Activated gamma-delta T cell (primary cell): ENCODE measurements at regions not wholly inside any gene's neighbourhood (a gene's known extent, or its start where the extent isn't known, plus 50 kb on each side); places are given as distances from the start of the nearest gene placed in this dataset.
"Not testable (repeated sequence)": the region's sequence is repeated elsewhere in the genome, so short reads cannot be mapped to it uniquely, and the experiment has no call there.

Experiments used
- DNase-seq: peaks from one replicate; lab custom pipeline; 2025; lab: John Stamatoyannopoulos, UW

DNA sequence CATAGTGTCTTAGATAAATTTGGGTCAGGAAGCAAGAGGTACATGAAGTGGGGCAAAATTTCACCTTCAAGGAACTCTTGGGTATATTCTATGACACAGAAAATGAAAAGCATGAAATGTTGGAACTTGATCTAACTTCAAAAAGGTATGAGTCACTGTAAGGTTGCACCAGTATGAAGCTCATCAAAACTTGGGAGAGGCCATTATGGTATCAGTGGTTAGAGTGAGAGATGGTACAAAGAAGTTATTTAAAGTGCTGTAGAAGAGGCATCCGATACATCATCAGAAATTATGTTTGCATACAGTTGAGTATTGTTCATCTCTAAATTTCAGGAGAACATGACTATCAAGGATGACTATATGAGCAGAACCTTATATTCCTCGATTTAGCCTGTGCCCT lies 302.9 kb upstream of the SUCLG2 start:
- no peak for DNase-seq

DNA sequence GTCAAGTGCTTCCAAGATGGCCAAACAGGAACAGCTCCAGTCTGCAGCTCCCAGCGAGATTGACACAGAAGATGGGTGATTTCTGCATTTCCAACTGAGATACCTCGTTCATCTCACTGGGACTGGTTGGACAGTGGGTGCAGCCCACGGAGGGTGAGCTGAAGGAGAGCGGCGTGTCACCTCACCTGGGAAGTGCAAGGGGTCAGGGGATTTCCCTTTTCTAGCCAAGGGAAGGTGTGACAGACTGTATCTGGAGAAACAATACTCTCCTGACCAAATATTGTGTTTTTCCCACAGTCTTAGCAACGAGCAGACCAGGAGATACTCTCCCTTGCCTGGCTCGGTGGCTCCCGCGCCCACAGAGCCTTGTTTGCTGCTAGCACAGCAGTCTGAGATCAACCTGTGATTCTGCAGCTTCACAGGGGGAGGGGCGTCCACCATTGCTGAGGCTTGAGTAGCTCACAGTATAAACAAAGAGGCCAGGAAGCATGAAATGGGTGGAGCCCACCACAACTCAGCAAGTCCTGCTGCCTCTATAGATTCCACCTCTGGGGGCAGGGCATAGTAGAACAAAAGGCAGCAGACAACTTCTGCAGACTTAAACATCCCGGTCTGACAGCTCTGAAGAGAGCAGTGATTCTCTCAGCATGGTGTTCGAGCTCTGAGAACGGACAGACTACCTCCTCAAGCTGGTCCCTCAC lies 293.5 kb upstream of the SUCLG2 start:
- no peak for DNase-seq

DNA sequence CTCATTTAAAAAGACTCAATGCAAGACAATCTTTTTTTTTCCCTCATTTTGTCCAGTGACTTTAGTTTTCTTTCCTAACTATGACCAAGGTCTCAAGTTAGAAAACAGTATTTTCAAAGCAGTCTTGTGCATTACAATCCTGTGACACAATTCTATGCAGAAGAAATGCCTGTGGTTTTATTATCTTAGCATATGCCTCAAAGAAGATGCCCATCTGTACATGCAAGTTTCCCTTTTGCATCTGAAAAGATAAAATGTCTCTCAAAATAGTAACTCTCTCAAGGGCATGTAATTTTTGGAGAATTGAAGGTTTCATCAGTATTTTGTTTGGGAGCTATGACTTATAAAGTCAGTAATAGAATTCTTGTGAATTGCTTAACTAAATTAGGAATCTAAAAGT lies 292.0 kb upstream of the SUCLG2 start:
- DNase-seq = no peak

DNA sequence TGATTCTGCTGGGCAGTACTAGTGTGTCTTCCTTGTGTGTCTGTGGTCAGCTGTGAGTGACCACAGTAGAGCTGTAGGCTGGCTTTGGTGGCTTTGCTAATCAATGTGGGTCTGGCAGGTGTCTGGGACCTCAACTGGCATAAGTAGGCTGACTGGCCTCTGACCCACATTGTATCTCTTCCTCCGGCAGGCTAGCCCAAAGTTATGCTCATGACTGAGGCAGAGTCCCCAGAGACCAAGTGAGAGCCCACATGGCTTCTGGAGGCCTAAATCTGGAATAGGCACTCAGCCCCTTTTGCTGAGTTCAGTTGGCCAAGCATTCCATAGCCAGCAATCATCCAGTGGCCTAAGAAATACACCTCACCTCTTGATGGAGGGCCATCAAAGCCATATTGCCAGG lies 289.1 kb upstream of the SUCLG2 start:
- no peak for DNase-seq

DNA sequence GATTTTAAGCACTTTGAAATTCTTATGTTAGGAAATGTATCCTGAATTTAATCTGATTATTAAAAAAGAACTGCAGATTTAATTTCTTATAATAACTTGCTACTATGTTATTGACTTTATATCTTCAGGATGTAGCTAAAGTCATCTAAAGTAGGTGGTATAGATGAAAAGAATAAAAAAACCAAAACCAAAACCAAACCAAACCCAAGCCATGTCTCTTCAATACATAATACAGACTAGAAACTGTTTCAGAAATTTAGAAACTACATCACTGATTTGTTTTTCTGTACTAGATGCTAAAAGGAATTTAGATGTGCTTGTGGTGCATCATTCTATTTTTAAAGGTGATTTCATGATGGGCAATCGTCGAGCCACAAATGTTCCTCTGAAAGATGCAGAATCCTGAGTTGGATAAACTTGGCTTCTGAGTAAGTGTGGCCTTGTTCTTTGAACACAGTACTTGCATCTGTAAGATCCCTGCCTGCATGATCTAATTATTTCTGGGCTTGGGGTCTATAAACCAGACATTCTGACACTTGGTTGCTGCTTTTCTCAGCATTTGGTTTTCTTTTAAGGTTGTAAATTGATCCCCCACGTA lies 287.1 kb upstream of the SUCLG2 start:
- no peak for DNase-seq

DNA sequence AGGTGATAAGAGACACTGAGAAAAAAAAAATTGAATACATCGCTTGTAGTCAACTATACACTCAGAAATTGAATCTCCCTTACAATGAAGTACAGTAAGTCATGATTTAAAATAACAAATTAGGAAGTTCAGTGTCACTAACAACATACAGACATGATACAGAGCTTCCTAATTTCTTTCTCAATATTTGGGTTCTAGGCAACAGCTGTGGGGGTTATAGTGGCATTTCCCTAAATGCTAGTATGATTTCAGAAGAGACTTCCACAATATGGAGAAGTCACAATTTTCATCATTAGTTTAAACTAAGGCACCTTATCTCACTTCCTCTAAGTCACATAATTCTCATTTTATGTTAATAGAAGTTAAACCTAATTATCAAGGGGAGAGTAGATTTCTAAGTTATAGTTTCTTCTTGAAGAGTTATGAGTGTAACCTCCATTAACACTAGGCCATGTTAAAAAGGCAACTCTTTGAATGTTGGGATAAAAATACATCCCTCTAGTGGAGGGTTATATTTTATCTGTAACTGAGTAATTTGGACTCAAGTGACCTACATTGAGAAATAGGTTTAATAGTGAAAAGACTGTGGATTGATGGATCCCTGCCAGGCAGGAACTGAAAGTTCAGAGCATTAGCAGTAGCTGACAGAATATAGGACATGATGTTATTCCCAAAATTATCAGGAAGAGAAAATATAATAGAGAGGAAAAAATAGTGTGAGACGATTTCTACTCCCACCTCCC lies 286.0 kb upstream of the SUCLG2 start:
- DNase-seq = no peak

DNA sequence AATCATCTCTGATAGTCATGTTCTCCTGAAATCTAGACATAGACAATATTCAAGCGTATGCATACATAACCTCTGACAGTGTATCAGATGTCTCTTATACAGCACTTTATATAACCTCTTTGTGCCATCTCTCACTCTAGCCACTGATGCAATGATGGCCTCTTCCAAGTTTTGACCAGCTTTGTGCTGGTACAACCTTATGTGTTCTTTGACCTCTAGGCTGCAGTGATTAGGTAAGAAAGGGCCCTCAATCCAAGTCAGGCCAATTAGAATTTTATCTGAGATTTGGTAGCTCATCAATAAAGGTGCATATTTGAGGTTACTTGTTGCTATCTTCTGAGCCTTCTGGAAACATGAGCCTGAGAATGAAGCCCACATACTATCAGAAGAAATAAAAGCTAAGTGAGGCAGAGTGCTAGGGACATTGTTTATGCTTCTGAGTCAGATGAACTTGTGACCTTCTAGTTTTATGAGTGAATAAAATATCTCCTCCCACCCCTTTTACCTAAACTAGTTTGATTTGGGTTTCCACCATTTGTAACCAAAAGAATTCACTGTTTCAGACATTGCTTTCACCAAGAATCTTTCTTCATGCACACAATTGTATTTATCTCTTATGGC lies 283.2 kb upstream of the SUCLG2 start:
- DNase-seq = no peak

DNA sequence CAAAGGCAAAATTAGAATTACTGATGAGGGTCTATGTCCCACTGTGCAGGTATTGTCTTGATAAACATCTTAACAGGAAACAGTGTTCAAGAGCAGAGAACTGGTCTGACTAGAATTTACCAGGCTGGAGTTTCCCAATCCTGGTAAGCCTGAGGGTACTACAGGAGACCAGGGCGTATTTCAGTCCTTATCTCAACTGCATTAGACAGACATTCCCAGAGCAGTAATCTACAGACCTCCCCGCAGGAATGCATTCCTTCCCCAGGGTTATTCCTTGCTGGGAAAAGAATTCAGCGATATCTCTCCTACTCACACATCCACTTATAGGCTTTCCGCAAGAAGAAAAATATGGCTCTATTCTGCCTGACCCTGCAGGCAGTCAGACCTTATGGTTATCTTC lies 276.0 kb upstream of the SUCLG2 start:
- DNase-seq = not testable (repeated sequence)

DNA sequence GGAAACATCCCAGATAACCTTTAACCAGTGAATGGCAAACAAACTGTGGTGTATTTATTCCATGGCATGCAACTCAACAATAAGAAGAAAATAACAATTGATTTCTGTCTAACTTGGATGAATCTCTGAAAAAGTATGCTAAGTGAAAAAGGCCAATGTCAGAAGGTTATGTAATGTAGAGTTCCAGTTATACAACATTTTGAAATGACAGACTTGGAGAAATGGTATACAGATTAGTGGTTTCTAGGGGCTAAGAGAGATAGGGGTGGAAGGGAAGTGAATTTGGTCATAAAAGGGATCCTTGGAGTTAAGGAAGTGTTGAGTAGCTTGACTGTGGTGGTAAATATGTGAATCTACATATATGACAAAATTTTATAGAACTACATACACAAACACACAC lies 269.4 kb upstream of the SUCLG2 start:
- no peak for DNase-seq

DNA sequence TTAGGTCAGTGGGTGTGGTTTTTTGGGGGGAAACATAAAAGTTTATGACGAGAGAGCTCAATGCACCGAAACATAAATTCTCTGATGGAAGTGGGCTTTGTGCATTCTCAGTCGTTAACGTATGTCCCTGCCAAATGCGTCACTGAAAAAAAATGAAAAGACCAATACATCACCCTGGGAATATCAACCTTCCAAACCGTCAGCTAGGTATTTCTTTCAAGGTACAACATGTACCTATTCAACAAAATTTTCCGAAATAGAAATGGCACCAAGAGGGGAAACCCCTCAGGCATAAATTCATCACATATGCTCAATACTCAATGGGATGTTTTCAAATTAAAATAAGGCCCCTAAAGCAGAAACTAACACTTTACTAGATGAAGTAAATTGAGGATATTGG lies 266.6 kb upstream of the SUCLG2 start:
- DNase-seq = no peak

DNA sequence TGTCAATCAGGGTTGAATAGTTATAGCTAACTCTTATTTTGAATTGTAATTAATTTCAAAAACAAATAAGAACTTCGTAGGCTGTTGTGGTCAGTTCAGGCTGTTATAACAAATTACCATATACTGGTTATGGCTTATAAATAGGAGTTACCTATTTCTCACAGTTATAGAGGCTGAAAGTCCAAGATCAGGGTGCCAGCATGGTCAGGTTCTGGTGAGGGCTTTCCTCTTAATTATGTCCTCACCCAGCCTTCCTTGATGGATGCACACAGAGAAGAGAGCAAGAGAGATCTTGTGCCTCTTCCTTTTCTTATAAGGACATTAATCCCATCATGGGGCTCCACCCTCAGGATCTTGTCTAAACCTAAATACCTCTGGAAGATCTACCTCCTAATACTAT lies 265.9 kb upstream of the SUCLG2 start:
- DNase-seq = no peak

DNA sequence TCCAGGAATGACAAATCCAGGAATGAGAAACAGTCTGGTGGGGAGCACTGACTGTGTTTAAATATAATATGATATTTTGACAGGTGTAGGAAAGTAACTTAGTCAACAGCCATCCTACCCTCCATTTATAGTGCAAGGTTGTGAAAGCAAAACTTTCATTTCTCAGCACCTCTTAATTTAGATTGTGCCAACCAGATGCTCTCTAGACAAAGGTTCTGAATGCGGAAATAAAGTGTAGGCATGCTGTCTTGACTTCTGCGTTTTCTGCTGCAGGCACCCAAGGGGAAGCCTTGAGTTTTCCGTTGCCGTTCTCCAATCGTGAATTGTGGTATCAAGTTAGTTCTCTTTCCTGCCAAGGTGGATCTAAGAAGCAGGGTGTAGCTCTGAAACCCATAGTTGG lies 261.9 kb upstream of the SUCLG2 start:
- DNase-seq = no peak

DNA sequence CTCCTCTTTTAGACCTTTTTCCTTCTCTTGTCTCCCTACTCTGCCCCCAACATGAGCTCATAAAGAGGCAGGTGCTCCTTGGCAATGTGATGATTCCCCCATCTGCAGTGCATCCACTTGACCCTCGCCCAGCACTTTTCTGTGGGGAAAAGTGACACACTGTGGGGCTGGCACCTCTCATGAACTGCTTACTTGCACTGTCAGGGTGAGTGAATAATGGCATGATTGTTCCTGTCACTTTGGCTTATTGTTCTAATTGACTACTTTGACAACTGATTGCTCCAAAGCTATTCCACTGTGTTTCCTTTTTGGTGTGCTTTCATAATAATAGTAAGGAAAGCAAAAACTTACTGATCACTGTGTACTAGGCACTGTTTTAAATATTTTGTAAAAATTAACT lies 253.3 kb upstream of the SUCLG2 start:
- no peak for DNase-seq

DNA sequence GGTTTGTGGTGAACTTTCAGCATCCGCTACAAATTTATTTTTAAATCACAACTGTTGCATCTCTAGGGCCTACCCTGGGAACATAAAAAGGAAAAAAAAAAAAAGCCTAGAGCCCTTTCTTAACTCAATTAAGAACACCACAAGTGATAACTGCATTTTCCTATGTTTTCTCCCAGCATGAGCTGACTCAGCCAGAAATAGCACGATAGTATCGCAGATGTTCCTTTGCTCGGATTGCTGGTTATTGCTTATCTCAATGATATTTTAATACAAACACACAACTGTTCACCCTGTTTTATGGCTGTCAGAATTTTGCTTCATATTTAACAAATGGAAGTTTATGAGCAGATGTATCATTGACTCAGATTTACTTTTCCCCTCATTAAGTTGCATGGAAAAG lies 251.8 kb upstream of the SUCLG2 start:
- no peak for DNase-seq

DNA sequence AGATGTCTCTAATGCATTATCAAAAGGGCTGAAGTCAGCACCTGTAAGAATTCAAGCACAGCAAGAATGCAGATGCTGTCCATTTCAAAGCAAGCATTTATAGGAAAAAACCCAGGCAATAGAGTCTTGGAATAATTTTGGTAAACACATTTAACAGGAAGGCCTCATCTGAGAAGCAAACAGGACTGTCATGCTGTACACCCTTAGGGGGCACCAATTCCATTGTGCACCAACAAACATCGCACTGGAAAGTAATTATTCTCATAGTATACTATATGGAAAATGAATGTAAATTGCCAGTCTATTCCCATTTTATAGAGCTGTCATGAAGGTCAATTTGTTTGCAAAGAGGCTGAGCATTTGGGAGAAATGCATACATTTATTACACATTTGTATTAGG lies 247.3 kb upstream of the SUCLG2 start:
- DNase-seq = no peak

DNA sequence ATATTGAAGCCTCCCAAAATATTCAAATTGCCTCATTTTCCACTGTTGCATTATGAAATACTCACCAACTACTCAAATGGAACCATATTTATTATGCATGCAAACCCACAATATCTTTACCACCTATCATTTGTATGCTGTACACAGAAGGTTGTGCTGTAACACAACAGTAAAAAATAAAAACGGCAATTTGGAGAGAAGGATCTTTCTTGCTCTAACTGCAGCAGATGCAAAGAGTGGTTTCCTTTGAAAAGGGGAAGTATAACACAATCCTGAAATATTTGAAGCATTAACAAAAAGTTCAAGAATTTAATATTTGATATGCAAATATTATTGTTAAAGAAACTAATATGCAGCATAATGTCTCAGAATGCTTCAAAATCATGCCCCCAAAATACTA lies 244.5 kb upstream of the SUCLG2 start:
- DNase-seq = no peak

DNA sequence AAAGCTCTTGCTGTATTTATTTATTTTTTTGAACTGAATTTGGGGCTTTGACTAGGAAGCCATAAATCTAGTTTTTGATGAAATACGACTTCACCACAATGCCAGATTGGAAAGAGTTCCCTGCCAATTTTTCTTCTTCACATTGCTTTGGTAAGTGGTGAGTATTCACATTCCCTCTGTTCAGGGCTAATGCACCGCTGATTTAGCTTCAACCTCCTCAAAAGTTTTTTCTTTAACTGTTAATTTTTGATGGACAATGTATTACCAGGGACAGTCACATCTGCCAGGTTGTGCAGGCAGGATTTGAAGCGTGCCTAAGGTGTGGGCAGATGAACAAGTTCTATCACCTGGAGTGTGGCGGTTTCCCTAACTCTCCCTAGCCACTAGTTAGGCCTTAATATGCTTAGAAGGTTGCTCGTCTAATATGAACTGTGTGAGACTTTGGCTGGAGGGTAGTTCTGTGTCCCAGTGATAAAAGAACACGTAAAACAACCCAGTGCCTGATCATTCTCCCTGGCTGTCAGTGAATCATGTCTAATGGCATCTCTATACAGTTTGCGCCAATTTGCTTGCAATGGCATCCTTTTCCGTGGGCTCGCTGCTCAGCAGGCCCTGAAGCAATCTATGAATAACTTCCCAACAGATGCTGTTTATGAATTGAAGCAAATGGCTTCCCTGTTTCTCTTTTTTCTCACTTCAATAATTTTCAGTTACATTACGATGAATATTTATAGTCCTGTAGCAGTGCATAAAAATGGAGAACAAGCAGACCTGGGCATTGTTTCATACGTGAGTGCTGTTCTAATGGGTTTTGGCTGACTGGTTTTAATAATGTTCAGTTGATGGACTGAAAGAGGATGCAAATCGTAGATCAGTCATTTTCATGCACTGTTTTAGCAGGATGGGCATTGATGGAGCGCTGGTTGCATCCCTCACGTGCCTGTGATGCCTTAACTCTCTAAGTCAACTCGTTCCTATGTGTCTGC lies 243.2 kb upstream of the SUCLG2 start:
- DNase-seq = no peak

DNA sequence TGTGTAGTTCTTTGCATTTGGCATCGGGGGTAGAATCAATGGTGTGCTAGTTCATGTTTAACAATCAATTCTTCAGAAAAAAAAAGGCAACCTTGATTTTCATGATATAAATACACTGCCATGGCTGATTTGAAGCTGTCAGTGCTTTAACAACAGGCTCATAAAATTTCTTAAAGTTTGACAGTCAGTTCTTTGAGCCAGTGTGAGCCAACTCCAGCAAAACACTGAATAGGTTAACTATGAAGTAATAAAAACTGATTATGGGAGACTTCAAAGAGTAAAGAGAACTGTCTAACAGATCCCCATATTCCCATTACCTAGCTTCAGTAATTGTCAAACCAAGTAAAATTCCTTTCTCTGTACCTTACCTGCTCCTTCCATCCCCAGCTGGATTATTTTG lies 241.7 kb upstream of the SUCLG2 start:
- no peak for DNase-seq

DNA sequence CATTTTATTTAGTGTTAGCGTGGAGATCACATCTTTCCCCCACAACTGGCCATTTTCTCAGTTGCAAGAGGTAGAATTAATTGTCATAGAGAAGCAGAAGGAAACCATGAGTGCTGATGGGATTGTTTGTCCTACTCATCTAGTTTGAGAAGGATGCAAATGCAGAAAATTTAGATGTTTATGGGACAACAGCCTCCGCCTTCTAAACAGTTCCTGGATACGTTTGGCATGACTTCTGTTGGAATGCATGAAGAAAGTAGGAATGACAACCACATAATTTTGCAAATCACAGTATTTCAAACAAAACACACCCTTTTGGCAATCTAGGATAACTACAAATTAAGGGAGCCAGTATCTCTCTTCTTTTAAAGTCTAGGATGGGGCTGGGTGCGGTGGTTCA lies 240.1 kb upstream of the SUCLG2 start:
- DNase-seq = no peak

DNA sequence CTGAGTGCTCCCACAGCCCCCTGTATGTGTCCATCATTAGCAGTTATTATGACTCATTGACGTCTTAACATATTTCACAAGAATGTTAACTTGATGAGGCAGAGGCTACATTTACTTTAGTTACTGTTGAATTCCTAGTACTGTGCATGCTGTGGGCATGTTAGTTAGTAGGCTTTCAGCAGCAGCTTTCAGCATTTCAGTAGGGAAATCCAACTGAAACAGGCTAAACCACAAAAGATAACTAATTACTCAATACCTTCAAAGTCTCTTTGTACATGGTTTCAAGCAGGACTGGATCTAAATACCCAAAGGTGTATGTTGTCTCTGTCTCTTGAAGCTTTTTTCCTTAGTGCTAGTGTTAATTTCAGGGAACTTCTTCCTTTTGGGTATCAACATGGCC lies 229.9 kb upstream of the SUCLG2 start:
- DNase-seq = no peak

DNA sequence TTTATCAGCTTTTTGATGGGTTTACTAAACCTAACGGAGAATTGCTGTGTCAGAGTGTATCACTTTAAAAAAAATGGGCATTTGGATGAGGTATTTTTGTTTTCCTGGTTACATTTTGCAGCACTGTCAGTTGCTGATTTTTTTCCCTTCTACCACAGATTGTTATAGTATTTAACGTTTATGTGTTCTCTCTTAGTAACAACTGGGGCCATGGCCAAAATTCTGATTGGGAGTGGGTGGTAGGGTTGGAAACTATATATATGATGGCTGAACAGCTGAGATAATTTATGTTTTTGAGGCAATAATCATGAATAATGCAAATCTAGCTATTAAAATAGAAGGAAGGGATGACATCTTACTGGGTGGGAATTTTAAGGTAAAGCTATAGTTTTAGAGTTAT lies 229.4 kb upstream of the SUCLG2 start:
- no peak for DNase-seq

DNA sequence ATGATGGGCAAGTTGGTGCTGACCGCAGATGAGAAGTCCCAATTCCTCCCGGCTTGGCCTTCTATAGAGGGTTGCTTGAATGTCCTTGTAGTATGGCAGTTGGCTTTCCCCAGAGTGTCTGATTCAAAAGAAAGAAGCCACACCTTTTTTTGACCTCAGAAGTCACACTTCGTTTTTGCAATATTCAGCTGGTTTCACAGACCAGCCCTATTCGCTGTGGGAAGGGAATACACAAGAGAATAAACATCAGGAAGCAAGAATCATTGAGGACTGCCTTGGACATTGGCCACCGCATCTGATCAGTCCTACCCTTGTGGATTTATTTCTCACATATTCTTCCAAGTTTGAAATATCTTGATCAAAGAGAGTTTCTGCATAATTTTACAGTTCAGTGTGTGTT lies 228.6 kb upstream of the SUCLG2 start:
- DNase-seq = no peak
